Suprapubic skin (tissue), 4 donors: ENCODE measurements at regions not wholly inside any gene's neighbourhood (a gene's known extent, or its start where the extent isn't known, plus 50 kb on each side); places are given as distances from the start of the nearest gene placed in this dataset.

Experiments
- CTCF ChIP-seq, 2 donors: fragments of 200-600 bp in 1 of 2; fragments of 450-650 bp in 1 of 2; sonication (generic) in 1 of 2; IDR thresholded peaks; one replicate each; pipeline ENCODE4 v1.5.1; 2016 to 2019; ENCODE audit warnings: antibody characterized with exemption in 2 of 2, mild to moderate bottlenecking in 1 of 2, moderate library complexity in 1 of 2
- EP300 ChIP-seq: sonication (generic); formaldehyde crosslinking; IDR thresholded peaks from one replicate; pipeline ENCODE4 v1.6.1; 2017; ENCODE audit warnings: antibody characterized with exemption
- POLR2A ChIP-seq, 2 donors: fragments of 450-650 bp; IDR thresholded peaks; one replicate each; pipeline ENCODE4 v1.6.1; 2017; ENCODE audit warnings: antibody characterized with exemption in 2 of 2, mild to moderate bottlenecking in 2 of 2, moderate library complexity in 2 of 2
- POLR2AphosphoS5 ChIP-seq, 3 donors: sonication (generic); formaldehyde crosslinking; IDR thresholded peaks; one replicate each; pipeline ENCODE4 v1.6.1; 2017; ENCODE audit warnings: antibody characterized with exemption in 3 of 3

GRCh38 chr18:76587147-76587878 lies 92.3 kb upstream of the ZNF516 start:
- no peak for TF ChIP-seq EP300
- TF ChIP-seq CTCF (IDR thresholded peaks at IDR 0.05): no peak
- TF ChIP-seq POLR2AphosphoS5 (IDR thresholded peaks at IDR 0.05): no peak
- no peak for TF ChIP-seq POLR2A (IDR thresholded peaks at IDR 0.05)
